ENCODE measurements at regions not wholly inside any gene's neighbourhood (a gene's known extent, or its start where the extent isn't known, plus 50 kb on each side); places are given as distances from the start of the nearest gene placed in this dataset.

DNA sequence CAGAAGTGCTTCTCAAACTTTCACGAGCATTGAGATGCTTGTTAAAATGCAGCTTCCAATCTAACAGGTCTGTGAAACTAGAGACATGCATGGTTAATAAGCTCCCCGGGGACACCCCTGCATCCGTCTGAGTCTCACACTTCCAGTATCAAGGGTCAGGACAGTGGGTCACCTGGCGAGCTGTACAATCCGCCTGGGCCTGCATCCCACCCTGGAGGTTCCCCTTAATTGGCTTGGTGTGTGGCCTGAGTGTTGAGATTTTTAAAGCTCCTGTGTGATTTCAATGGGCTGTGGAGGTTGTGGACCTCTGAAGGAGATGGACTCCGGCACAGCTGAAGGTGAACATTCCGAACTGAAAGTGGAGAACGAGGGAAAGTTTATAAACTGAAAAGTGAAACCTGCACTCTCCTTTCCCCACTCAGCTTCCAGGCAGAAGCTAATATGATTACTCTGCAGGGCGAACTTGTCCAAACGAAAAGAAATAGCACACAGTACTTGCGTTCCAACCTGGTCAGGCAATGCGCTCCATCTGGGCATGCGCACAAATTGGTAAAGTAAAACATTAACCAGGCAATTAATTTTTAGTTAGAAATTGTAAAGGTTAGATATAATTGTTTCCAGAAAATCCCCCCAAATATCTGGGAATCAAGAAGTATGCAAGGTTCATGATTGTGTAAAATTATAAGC is 191.7 kb upstream of the ALKAL2 start:
- no peaks in the 10 kb centered on the region for H3K36me3 ChIP-seq (ENCODE audit: control insufficient read depth, insufficient read depth, low read length)
- TF ChIP-seq, protein P1, sequence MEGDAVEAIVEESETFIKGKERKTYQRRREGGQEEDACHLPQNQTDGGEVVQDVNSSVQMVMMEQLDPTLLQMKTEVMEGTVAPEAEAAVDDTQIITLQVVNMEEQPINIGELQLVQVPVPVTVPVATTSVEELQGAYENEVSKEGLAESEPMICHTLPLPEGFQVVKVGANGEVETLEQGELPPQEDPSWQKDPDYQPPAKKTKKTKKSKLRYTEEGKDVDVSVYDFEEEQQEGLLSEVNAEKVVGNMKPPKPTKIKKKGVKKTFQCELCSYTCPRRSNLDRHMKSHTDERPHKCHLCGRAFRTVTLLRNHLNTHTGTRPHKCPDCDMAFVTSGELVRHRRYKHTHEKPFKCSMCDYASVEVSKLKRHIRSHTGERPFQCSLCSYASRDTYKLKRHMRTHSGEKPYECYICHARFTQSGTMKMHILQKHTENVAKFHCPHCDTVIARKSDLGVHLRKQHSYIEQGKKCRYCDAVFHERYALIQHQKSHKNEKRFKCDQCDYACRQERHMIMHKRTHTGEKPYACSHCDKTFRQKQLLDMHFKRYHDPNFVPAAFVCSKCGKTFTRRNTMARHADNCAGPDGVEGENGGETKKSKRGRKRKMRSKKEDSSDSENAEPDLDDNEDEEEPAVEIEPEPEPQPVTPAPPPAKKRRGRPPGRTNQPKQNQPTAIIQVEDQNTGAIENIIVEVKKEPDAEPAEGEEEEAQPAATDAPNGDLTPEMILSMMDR (IDR thresholded peaks at IDR 0.05; ENCODE audit: insufficient read depth, low read length, poor library complexity, severe bottlenecking), result no peak
- peak; percentile 29 for DNase-seq (ENCODE audit: low read depth)
- peak overlapping the region; percentile 28 for H3K4me3 ChIP-seq (ENCODE audit: low read depth, low read length)
- no peaks in the 10 kb centered on the region for H3K27me3 ChIP-seq (ENCODE audit: control insufficient read depth, insufficient read depth, low read length)

DNA sequence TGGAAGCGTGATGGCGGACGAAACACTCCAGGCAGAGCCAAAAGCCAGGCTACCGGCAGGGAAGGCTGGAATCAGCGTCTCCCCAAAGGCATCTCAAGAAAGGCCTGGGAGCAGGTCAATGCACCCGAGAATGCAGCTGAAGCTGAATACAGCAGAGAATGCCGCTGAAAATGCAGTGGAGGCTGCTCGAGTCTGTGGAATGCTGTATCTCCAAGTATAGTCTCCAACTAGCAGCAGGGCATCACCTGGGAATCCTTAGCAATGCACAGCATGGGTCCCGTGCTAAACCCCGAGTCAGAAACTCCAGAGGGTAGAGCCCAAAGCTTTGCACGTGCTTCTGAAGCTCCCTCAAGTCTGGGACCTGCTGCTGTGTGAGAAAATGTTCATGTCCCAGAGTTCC is 191.1 kb upstream of the ALKAL2 start:
- no peak overlapping the region for H3K4me3 ChIP-seq (ENCODE audit: low read depth, low read length)

DNA sequence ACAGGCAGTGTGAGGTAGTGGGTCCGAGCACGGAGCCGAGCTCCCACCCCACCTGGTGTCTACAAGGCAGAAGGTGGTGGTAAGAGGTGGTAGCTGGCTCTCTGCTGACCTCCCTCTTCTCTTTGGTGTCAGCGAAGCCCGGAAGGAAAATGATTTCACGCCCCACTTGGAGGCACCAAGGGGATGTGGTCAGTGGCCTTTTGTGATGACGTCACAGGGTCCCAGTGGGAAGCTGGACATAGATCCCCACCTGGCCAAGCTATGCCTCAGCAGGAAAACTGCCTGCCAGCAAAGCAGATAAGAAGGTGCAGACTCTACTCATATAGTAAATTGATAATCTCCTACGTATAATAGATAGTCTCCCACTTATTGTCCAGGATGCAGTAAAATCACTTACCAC is 183.7 kb upstream of the ALKAL2 start:
- H3K36me3 ChIP-seq (ENCODE audit: control insufficient read depth, insufficient read depth, low read length), result no peaks in the 10 kb centered on the region
- no peak overlapping the region for H3K4me3 ChIP-seq (ENCODE audit: low read depth, low read length)
- H3K27me3 ChIP-seq (ENCODE audit: control insufficient read depth, insufficient read depth, low read length), result peaks cover 22% of the 10 kb centered on the region
- DNase-seq (ENCODE audit: low read depth), result no peak
- TF ChIP-seq, protein P1 (IDR thresholded peaks at IDR 0.05; ENCODE audit: insufficient read depth, low read length, poor library complexity, severe bottlenecking), result no peak

More for the DNA sequence above, 191.1 kb upstream of the ALKAL2 start:
- TF ChIP-seq, protein P1 (IDR thresholded peaks at IDR 0.05; ENCODE audit: insufficient read depth, low read length, poor library complexity, severe bottlenecking), result no peak
- no peaks in the 10 kb centered on the region for H3K27me3 ChIP-seq (ENCODE audit: control insufficient read depth, insufficient read depth, low read length)
- no peak for DNase-seq (ENCODE audit: low read depth)
- H3K36me3 ChIP-seq (ENCODE audit: control insufficient read depth, insufficient read depth, low read length), result no peaks in the 10 kb centered on the region

DNA sequence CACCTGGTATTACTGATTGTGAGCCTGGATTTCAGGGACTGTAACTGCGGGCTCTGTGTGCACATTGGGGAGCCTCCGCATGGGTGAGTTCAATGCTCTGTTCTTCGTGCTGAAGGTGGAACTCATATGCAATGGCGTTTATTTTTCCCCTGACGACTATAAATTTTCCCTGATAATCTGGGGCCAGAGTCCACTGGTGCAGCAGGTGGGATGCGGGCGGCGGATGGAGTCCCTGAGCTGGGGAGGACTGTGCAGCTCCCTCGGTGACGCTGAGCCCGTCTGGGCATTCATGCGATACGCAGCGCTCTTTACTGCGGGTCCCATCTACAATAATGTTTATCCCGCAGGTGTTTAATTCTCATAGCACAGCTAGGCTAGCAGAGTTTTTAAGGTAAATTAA is 181.6 kb upstream of the ALKAL2 start:
- Histone ChIP-seq H3K27me3 (ENCODE audit: control insufficient read depth, insufficient read depth, low read length) (peaks cover 22% of the 10 kb centered on the region), H3K4me3 (ENCODE audit: low read depth, low read length) (no peak overlapping the region)
- TF ChIP-seq, protein P1 (IDR thresholded peaks at IDR 0.05; ENCODE audit: insufficient read depth, low read length, poor library complexity, severe bottlenecking), result no peak

DNA sequence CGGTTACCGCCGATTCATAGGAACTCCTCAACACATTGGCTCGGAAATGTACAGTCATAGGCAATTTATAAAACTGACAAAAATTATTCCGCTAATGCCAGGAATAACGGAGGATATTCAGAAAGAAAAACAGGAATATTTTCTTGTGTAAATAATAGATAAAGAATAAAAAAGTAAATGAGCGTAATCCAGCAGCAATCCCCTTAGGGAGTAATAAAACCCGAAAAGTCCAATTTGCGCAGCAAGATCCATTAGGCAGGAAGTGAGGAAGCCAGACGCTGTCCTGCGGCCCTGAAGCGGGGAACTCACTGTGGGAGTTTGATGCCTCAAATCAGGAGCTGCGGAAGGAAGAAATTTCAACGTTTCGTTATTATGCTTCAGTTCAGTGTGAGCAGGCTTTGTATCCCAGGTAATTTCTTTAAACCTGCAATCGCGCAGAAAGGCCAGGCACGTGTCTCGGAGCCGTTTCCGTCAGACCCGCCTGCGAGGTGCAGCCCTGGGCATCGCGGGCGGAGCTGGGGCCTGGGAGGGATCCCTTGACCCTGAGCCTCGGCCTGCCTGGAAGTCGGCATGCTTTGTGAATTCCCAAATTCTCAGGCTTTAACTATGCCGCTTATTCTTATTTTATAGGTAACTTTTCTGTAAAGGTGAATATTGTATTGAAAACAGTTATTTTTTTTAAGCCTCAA is 180.9 kb upstream of the ALKAL2 start:
- H3K27me3 ChIP-seq (ENCODE audit: control insufficient read depth, insufficient read depth, low read length), result peaks cover 22% of the 10 kb centered on the region
- no peaks in the 10 kb centered on the region for H3K36me3 ChIP-seq (ENCODE audit: control insufficient read depth, insufficient read depth, low read length)
- H3K4me3 ChIP-seq (ENCODE audit: low read depth, low read length), result no peak overlapping the region
- TF ChIP-seq, protein P1 (IDR thresholded peaks at IDR 0.05; ENCODE audit: insufficient read depth, low read length, poor library complexity, severe bottlenecking), result no peak
- no peak for DNase-seq (ENCODE audit: low read depth)

More for the DNA sequence above, 181.6 kb upstream of the ALKAL2 start:
- no peaks in the 10 kb centered on the region for H3K36me3 ChIP-seq (ENCODE audit: control insufficient read depth, insufficient read depth, low read length)
- no peak for DNase-seq (ENCODE audit: low read depth)
